Endothelial cell of umbilical vein (primary cell): ENCODE measurements at regions not wholly inside any gene's neighbourhood (a gene's known extent, or its start where the extent isn't known, plus 50 kb on each side); places are given as distances from the start of the nearest gene placed in this dataset.

Experiments used
- BruUV-seq: library from RNA; stranded (reverse); fragments of 400-500 nt; replicated peaks from 2 replicates; lab custom pipeline; 2021; lab: Mats Ljungman, UMichigan
- CTCF ChIA-PET: fragments of 300-600, 350-600 bp; sonication (Branson Sonifier 250); formaldehyde crosslinking; loops from one replicate; lab custom pipeline; 2021; ENCODE audit warnings: antibody characterized with exemption, inconsistent platforms; lab: Charles Lee
- POLR2A ChIA-PET: fragments of 300-600, 350-600 bp; sonication (Branson Sonifier 250); formaldehyde crosslinking; loops from one replicate; lab custom pipeline; 2021; ENCODE audit warnings: antibody characterized with exemption, inconsistent platforms; lab: Charles Lee
- DNase-seq: peaks from one replicate; pipeline ENCODE4 v3.0.0-alpha.2; 2011; ENCODE audit warnings: low read depth, low spot score
- FAIRE-seq: peaks from 2 replicates; lab custom pipeline; 2011; peaks lifted over from hg19 to GRCh38; lab: Jason Lieb, UNC
- H2AFZ ChIP-seq: 2 replicates; pipeline ENCODE4 v1.6.0; 2012; ENCODE audit warnings: low read depth, low read length, control low read depth, inconsistent platforms
- H3K27ac ChIP-seq: 2 replicates; pipeline ENCODE4 v1.5.1; 2011; ENCODE audit warnings: low read depth, mild to moderate bottlenecking, control low read depth, low read length, moderate library complexity; ENCODE audit not compliant: insufficient read depth
- H3K27me3 ChIP-seq, 2 experiments: 2 replicates each; pipeline versions ENCODE4 v1.6.0 to v1.6.1; 2011; ENCODE audit warnings: low read length in 2 of 2, mixed read lengths in 1 of 2; ENCODE audit not compliant: control insufficient read depth in 2 of 2, insufficient read depth in 2 of 2
- H3K36me3 ChIP-seq, 2 experiments: 2 replicates in 1 of 2; 3 replicates in 1 of 2; pipeline ENCODE4 v1.5.1; 2011; ENCODE audit warnings: low read length in 2 of 2, mild to moderate bottlenecking in 1 of 2, moderate library complexity in 1 of 2; ENCODE audit not compliant: control insufficient read depth in 2 of 2, insufficient read depth in 2 of 2; ENCODE audit errors: extremely low read depth in 1 of 2
- H3K4me1 ChIP-seq: 3 replicates; pipeline ENCODE4 v1.5.1; 2011; ENCODE audit warnings: mild to moderate bottlenecking, low read length; ENCODE audit not compliant: control insufficient read depth, insufficient read depth; ENCODE audit errors: extremely low read depth
- H3K4me2 ChIP-seq: 2 replicates; pipeline ENCODE4 v1.6.1; 2011; ENCODE audit warnings: low read length, control low read depth, mixed read lengths; ENCODE audit not compliant: insufficient read depth
- H3K4me3 ChIP-seq, 3 experiments: fragments of 200-600 bp in 1 of 3; sonication (generic), shearing (Covaris generic) in 1 of 3; replicated peaks in 1 of 3; 2 replicates each; pipeline ENCODE4 v1.5.1; 2011 to 2016; ENCODE audit warnings: control low read depth in 3 of 3, low read length in 3 of 3, mild to moderate bottlenecking in 2 of 3, inconsistent platforms in 1 of 3, low read depth in 1 of 3, moderate library complexity in 1 of 3; ENCODE audit not compliant: insufficient read depth in 1 of 3
- H3K79me2 ChIP-seq: 2 replicates; pipeline ENCODE4 v1.6.0; 2012; ENCODE audit warnings: low read length, inconsistent platforms; ENCODE audit not compliant: control insufficient read depth, insufficient read depth
- H3K9ac ChIP-seq: replicated peaks from 2 replicates; pipeline ENCODE3; 2011; ENCODE audit warnings: low read length, control low read depth; ENCODE audit not compliant: insufficient read depth; ENCODE audit errors: extremely low read depth
- H3K9me1 ChIP-seq: replicated peaks from 3 replicates; pipeline ENCODE4 v1.6.0; 2011; ENCODE audit warnings: mild to moderate bottlenecking, low read length; ENCODE audit not compliant: control insufficient read depth, insufficient read depth; ENCODE audit errors: extremely low read depth
- H3K9me3 ChIP-seq: replicated peaks from 2 replicates; pipeline ENCODE4 v1.5.1; 2012; ENCODE audit warnings: low read length, inconsistent platforms; ENCODE audit not compliant: control insufficient read depth, insufficient read depth
- H4K20me1 ChIP-seq: replicated peaks from 2 replicates; pipeline ENCODE3; 2011; ENCODE audit warnings: mild to moderate bottlenecking, low read length; ENCODE audit not compliant: control insufficient read depth, insufficient read depth; ENCODE audit errors: extremely low read depth
- CTCF ChIP-seq, 2 donors: IDR thresholded peaks; 1 replicate in 1 of 2; 2 replicates in 1 of 2; pipeline ENCODE4 v1.5.1; 2011; ENCODE audit warnings: low read length in 2 of 2, mild to moderate bottlenecking in 2 of 2, moderate library complexity in 2 of 2, control low read depth in 1 of 2, inconsistent platforms in 1 of 2, low read depth in 1 of 2; ENCODE audit not compliant: insufficient read depth in 1 of 2; ENCODE audit errors: extremely low read depth in 1 of 2
- EZH2 ChIP-seq: IDR thresholded peaks from 2 replicates; pipeline ENCODE4 v1.6.1; 2012; ENCODE audit warnings: borderline replicate concordance, low read depth, mild to moderate bottlenecking, moderate library complexity, low read length, inconsistent platforms; ENCODE audit not compliant: severe bottlenecking
- FOS ChIP-seq: IDR thresholded peaks from 2 replicates; pipeline ENCODE4 v1.6.1; 2011; ENCODE audit warnings: mild to moderate bottlenecking, low read length, moderate library complexity, borderline replicate concordance; ENCODE audit not compliant: insufficient read depth
- GATA2 ChIP-seq: IDR thresholded peaks from 2 replicates; pipeline ENCODE4 v1.7.0; 2011; ENCODE audit warnings: low read depth, mild to moderate bottlenecking, moderate library complexity, mixed read lengths, low read length; ENCODE audit not compliant: insufficient read length, insufficient read depth
- JUN ChIP-seq: IDR thresholded peaks from 2 replicates; pipeline ENCODE4 v1.6.1; 2011; ENCODE audit warnings: borderline replicate concordance, low read depth; ENCODE audit not compliant: insufficient read length, insufficient read depth
- MAX ChIP-seq: IDR thresholded peaks from 2 replicates; pipeline ENCODE4 v1.6.1; 2011; ENCODE audit not compliant: insufficient read depth, insufficient read length
- MYC ChIP-seq: IDR thresholded peaks from one replicate; pipeline ENCODE4 v1.6.1; 2011; ENCODE audit warnings: mild to moderate bottlenecking, low read depth, low read length
- POLR2A ChIP-seq: IDR thresholded peaks from 2 replicates; pipeline ENCODE4 v1.6.1; 2012; ENCODE audit warnings: low read depth, mild to moderate bottlenecking, control low read depth, low read length
- POLR2AphosphoS5 ChIP-seq: IDR thresholded peaks from 2 replicates; pipeline ENCODE4 v1.6.1; 2012; ENCODE audit warnings: low read depth, mild to moderate bottlenecking, control low read depth, low read length, moderate library complexity; ENCODE audit not compliant: insufficient read depth
- dilution Hi-C: fragments of 300-500 bp; cut with MboI; formaldehyde crosslinking; loops from one replicate; pipeline ENCODE4 v1.15.0; 2019; ENCODE audit warnings: low sequenced_read_pairs; ENCODE audit not compliant: extremely low pct_ligation_motif_present
- intact Hi-C: fragments of 100-400 bp; cut with micrococcal nuclease; formaldehyde crosslinking; loops from one replicate; pipeline ENCODE4 v1.10.0; 2022

- Histone ChIP-seq H3K9ac (no peak overlapping the region), H3K4me1 (no peaks in the 10 kb centered on the region), H3K9me3 (no peaks in the 10 kb centered on the region), H3K27me3 (no peaks in the 10 kb centered on the region), H3K27ac (no peak overlapping the region), H4K20me1 (no peaks in the 10 kb centered on the region), H3K9me1 (no peaks in the 10 kb centered on the region), H3K79me2 (no peaks in the 10 kb centered on the region), H3K36me3 (no peaks in the 10 kb centered on the region), H2AFZ (no peak overlapping the region), H3K4me3 (no peak overlapping the region), H3K4me2 (no peak overlapping the region)
- intact Hi-C loops (no loop called here), dilution Hi-C loops (no loop called here)
- DNase-seq (no peak), FAIRE-seq (no peak)
- TF ChIP-seq FOS = no peak
- TF ChIP-seq POLR2A = no peak
- TF ChIP-seq GATA2 = no peak
- TF ChIP-seq CTCF (IDR thresholded peaks at IDR 0.05; ENCODE audit: extremely low read depth in 1 of 2, insufficient read depth in 1 of 2, low read depth in 1 of 2, low read length in 2 of 2) = no peak
- no peak for TF ChIP-seq MAX
- TF ChIP-seq MYC = no peak
- TF ChIP-seq POLR2AphosphoS5 = no peak
- TF ChIP-seq EZH2 = no peak
- TF ChIP-seq JUN = no peak
- ChIA-PET POLR2A (no interaction called here), CTCF (interaction anchor here (1.0 to 1.1 kb wide), 2 partner anchors 30 to 1647 kb away, joined by 3 to 5 read pairs; no protein-coding TSS in a partner anchor)
- no TSS peak for BruUV-seq
These were observed 106.7 kb downstream of the TM2D1 start for GRCh38 chr1:61618193-61618592.
